ENCODE measurements at regions not wholly inside any gene's neighbourhood (a gene's known extent, or its start where the extent isn't known, plus 50 kb on each side); places are given as distances from the start of the nearest gene placed in this dataset.

DNA sequence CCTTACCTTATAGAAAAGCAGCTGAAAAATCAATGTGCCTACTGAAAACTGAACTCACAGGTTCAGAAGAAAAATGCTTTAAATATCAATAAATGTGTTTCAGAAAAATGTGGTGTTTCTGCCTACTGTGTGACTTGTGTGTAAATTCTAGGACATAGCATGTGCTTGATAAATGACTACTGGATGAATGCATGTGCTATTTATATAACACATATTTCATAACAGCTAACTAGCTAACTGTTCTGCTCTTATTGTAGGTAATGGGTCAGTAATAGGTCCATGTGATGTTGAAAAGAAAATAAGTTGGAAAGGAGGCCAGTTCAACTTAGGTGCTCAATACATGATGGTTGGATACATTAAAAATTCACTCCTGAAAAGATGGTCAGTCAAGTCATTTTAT, 993.0 kb upstream of the LCORL start:
- no peak for DNase-seq

DNA sequence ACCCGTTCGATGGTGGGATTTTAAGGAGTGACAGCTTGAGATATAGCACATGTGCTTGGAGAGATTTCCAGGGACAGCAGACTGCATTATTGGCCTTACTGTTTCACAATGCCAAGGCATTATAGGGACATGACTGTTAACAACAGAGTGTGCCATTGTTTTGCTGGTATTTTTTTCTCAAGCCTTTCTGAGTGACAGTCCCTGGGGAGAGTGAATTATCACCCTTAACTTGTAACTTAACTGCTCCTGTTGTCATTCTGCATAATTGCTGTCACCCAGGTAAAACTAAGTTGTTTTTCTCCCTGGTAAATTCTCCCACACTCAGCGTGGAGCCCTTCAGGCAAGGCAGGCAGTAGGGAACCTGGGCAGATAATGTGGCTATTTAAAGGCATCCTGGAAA, 989.2 kb upstream of the LCORL start:
- DNase-seq, result no peak

DNA sequence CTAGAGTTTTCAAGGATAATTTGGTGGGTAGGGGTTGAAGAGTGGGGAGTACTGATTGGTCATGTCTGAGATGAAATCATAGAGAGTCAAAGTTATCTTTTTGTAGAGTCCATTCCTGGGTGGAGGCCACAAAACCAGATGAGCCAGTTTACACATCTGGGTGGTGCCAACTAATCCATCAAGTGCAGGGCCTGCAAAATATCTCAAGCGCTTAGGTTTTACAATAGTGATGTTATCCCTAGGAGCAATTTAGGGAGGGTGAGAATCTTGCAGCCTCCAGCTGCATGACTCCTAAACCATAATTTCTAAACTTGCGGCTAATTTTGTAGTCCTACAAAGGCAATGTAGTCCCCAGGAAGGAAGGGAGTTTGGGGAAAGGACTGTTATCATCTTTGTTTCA, 988.3 kb upstream of the LCORL start:
- DNase-seq, result no peak

GRCh38 chr4:19005211-19005610, 983.7 kb upstream of the LCORL start:
- no peak for DNase-seq

- DNase-seq, result no peak
Observed at GRCh38 chr4:19002170-19002569, 980.6 kb upstream of the LCORL start.

DNA sequence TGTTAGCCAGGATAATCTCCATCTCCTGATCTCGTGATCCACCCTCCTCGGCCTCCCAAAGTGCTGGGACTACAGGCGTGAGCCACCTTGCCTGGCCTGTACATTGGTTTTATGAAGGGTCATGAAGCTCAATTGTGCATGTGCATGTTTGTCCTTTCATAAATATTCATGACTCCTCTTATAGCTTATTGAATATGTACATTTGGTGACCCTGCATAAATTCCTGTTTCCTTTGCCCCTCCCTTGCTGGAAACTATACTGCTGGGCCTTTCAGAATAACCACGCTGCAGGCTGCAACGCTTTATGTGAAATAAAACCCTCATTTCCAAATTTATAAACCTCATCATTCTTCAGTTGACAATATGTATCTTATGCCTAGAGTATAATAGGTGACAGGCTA, 978.0 kb upstream of the LCORL start:
- no peak for DNase-seq

GRCh38 chr4:18981234-18981615, 959.7 kb upstream of the LCORL start:
- DNase-seq, result no peak

GRCh38 chr4:18980516-18981233, 959.1 kb upstream of the LCORL start:
- DNase-seq, result no peak

- no peak for DNase-seq
Observed at GRCh38 chr4:18976884-18977283, 955.3 kb upstream of the LCORL start.

DNA sequence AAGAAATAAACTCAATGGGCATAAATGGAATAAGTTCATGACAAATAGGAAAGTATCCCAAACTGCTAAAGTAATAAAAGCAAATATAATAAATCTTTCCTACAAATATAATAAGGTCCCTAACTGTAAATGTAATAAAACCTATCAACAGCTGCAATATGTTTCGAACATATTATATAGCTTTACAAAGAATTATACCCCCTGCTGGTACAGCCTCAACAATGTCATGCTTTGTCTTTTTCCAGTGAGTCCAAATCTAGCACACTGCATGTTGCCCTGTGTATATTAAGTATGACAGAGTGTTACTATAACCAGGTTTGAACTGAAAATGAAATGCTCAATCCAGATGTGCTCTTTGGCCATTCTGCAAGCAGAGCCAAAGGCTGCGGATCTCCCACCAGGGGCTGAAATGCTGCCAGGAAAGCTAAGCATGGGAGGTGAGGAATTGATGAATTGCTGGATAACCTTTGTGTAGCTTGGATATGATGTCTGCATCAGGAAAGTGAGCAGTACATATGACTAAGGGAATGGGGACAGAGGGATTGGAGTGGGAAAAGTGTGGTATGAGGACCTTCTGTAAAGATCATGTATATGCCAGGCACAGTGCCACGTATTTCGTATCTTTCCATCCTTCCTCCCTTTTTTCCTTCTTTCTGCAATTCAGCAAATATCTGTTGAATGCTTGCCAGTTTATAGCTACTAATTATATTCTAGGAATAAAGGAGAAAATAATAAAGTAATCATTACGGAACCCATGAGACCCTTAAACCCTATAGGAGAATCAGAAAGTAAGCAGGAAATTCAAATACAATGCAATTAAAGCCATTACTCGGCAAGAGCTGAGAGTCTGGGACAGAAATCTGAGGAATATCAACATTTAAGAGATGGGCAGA, 954.6 kb upstream of the LCORL start:
- DNase-seq, result no peak

GRCh38 chr4:18973296-18973695, 951.7 kb upstream of the LCORL start:
- DNase-seq, result no peak

- DNase-seq, result no peak
Observed at GRCh38 chr4:18961879-18962278, 940.3 kb upstream of the LCORL start.

DNA sequence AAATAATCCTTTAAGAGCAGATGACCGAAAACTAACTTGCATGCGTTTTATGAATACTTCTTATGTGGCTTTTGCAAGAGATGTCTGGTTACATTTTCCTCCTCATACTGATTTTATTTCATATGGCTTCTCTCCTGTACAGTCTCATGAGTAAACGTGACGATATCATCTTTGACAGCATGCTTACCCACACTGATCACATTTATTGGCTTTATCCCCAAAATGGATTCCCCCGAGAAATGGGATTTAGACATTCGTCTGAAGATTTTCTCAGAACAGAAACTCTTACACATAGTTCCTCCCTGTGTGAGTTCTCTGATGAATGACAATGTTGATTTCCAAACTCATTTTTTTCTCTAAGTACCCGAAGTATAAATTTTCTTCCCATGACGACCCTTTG, 939.7 kb upstream of the LCORL start:
- no peak for DNase-seq

DNA sequence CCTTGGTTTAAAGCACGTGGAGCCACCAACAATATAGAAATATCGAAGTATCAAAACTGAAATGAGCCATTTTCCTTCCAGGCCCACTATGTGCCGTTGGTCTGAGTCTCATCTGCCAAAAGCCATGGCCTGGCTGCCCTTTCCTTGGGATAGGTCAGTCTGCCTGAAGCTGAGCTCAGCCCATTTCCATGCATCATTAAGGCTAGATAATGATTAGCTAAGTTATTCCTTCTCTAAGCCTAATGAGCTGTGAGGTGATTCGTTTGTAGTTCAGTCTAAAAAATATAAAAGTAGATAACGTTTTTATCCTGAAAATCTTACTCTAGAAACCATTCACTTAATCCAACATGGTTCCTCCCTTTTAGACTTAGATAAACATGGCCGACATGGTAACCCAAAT, 936.2 kb upstream of the LCORL start:
- DNase-seq, result no peak

DNA sequence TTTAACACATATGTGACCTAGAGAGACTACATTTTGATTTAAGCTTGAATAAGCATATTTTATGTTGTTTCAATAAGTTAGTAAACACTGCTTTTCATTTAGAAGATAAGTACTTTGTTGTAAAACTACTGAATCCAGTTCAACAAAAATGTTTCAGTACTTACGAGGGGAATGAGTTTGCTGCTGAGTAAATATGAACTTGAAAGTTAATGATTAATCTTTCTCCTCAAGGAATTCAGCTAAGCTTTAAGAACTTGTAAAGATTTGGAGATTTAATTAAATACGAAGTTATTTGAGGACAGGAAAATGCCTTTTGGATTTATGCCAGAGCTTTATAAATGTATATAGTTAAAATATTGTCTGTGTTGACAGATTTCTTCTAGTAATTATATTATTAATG, 933.0 kb upstream of the LCORL start:
- no peak for DNase-seq

- DNase-seq, result no peak
Observed at GRCh38 chr4:18953613-18954012, 932.1 kb upstream of the LCORL start.

GRCh38 chr4:18945464-18945863, 923.9 kb upstream of the LCORL start:
- no peak for DNase-seq

GRCh38 chr4:18942874-18943273, 921.3 kb upstream of the LCORL start:
- no peak for DNase-seq

DNA sequence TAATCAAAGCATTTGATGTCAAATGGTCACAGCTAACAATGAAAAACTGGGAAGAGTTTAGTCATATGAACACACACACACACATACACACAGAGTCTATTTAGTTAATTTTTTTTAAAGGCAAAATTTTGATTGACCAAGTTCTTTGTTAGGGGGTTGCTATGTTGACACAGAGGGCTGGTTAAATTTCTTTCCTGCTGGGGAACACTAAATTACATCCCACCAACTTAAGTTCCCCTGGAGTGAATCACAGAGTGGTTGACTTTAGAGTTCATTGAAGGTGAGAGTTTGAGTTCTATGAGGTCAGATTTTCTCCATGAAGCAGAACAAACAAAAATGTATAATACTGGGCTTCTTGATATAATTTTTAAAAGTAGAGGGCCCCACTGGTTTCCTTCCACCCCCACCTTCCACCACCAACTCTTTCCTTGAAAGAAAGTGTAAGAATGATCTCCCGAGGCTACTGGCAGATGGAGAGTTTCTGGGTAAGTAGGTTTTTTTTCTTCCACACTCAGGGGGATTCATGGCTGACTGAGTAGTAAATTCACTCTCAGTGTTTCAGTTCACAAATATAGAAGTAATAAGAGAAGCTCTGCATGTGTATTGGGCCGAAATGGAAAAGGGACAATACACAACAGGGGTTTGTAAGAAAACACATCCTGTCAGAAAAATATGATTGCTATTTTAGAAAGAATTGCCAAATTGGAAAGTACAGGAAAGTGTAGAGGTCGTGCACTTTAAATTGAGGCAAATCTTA, 917.0 kb upstream of the LCORL start:
- DNase-seq, result no peak

DNA sequence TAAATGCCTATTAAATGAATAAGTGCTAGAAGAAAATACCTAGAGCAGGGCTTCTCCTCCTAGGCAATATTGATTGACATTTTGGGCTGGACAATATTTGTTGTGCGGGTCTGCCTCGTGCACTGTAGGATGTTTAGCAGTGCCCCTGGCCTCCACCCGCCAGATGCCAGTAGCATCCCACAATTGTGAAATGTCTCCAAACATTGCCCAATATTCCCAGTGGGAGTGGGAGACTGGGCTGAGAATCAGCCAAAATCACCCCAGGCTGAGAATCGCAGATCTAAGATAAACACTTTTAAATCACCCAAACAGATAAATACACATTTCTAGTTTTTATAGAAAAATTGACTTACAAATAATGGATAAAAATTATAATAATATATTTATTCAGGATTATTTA, 916.2 kb upstream of the LCORL start:
- no peak for DNase-seq

- DNase-seq, result no peak
Observed at GRCh38 chr4:18937080-18937479, 915.5 kb upstream of the LCORL start.

DNA sequence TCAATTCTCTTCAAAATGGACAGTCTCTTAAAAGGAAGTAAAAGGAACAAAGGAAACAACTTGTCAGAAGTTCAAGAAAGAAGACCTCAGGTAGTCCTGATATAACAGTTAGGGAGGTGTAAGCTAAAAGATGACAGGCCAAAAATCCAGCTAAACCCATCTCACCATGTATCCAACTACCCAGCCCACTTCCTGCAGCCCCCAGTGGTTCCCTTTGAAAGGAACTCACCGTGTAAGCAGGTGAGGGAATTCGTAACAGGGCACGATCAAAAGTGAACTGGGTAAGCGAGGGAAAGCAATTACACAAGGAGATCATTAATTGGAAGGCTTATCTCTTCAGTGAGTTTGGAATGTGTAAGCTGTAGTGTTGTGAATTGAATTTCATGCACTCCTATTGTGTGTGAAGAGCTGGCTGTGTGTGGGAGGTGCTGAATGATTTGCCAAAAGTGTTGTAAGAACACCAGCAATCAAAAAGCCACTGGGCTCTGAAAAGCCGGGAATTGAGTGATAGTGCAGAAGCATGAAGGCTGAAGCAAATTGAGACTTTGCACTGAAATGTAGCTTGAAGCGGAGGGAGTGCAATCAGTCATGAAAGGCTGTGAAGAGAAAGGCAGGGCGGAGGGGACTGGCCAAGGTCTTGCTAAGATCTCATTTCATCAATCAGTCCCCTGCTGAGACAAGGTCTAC, 914.2 kb upstream of the LCORL start:
- no peak for DNase-seq

GRCh38 chr4:18934197-18934596, 912.6 kb upstream of the LCORL start:
- DNase-seq, result no peak
